Astrocyte of the cerebellum (primary cell): ENCODE measurements at regions not wholly inside any gene's neighbourhood (a gene's known extent, or its start where the extent isn't known, plus 50 kb on each side); places are given as distances from the start of the nearest gene placed in this dataset.

Source experiments
- DNase-seq: peaks from one replicate; pipeline ENCODE4 v3.0.0-alpha.2; 2011; ENCODE audit warnings: low read depth
- H3K4me3 ChIP-seq: 2 replicates; pipeline ENCODE4 v1.5.1; 2011; ENCODE audit warnings: mild to moderate bottlenecking, low read depth, low read length, moderate library complexity
- CTCF ChIP-seq: IDR thresholded peaks from 2 replicates; pipeline ENCODE4 v1.5.1; 2012; ENCODE audit warnings: low read length, low read depth, moderate library complexity, mild to moderate bottlenecking; ENCODE audit errors: missing control alignments
- in situ Hi-C: cut with HindIII; loops from 2 replicates; pipeline ENCODE4 v1.10.0; 2017; ENCODE audit warnings: low sequenced_read_pairs

- no peak for DNase-seq
- no peak overlapping the region for H3K4me3 ChIP-seq
- in situ Hi-C loops = no loop called here
- no peak for TF ChIP-seq CTCF
Measured at GRCh38 chr5:68652534-68652965, 437.0 kb downstream of the PIK3R1 start.

- DNase-seq = no peak
- in situ Hi-C loops = no loop called here
- H3K4me3 ChIP-seq = no peak overlapping the region
- TF ChIP-seq CTCF = no peak
Measured at GRCh38 chr5:68653471-68653870, 437.9 kb downstream of the PIK3R1 start.

GRCh38 chr5:68657055-68657961, 436.5 kb upstream of the SLC30A5 start:
- DNase-seq = no peak
- no peak for TF ChIP-seq CTCF
- no peak overlapping the region for H3K4me3 ChIP-seq
- in situ Hi-C loops = no loop called here

- TF ChIP-seq CTCF = no peak
- no peak overlapping the region for H3K4me3 ChIP-seq
- in situ Hi-C loops = no loop called here
- no peak for DNase-seq
Measured at GRCh38 chr5:68658810-68659372, 434.9 kb upstream of the SLC30A5 start.

- H3K4me3 ChIP-seq = no peak overlapping the region
- in situ Hi-C loops = no loop called here
- TF ChIP-seq CTCF = no peak
- no peak for DNase-seq
Measured at GRCh38 chr5:68659881-68660280, 433.9 kb upstream of the SLC30A5 start.

GRCh38 chr5:68661237-68661636, 432.6 kb upstream of the SLC30A5 start:
- in situ Hi-C loops = no loop called here
- TF ChIP-seq CTCF = peak; percentile 34
- no peak overlapping the region for H3K4me3 ChIP-seq
- DNase-seq = no peak
